Lower lobe of right lung (tissue), 2 donors: ENCODE measurements at regions not wholly inside any gene's neighbourhood (a gene's known extent, or its start where the extent isn't known, plus 50 kb on each side); places are given as distances from the start of the nearest gene placed in this dataset.

ENCODE experiments used
- ATAC-seq, 2 donors: fragments of 200-7000 bp; cut with Tn5 transposase; one replicate each; pipeline ENCODE4 v1.9.1; 2020 to 2022; ENCODE audit warnings: mild to moderate bottlenecking in 2 of 2, moderate library complexity in 2 of 2
- DNase-seq: peaks from one replicate; pipeline ENCODE4 v3.0.0-alpha.2; 2020
- H3K27ac ChIP-seq: fragments of 200-600 bp; one replicate; pipeline ENCODE4 v1.8.0; 2022
- H3K27me3 ChIP-seq: fragments of 200-600 bp; one replicate; pipeline ENCODE4 v1.8.0; 2022; ENCODE audit warnings: low read depth
- H3K36me3 ChIP-seq: fragments of 200-600 bp; one replicate; pipeline ENCODE4 v1.8.0; 2022; ENCODE audit warnings: mild to moderate bottlenecking
- H3K4me1 ChIP-seq: fragments of 200-600 bp; one replicate; pipeline ENCODE4 v1.8.0; 2022
- H3K4me3 ChIP-seq: fragments of 200-600 bp; one replicate; pipeline ENCODE4 v1.8.0; 2022; ENCODE audit warnings: mild to moderate bottlenecking
- H3K9me3 ChIP-seq: fragments of 200-600 bp; one replicate; pipeline ENCODE4 v1.8.0; 2022
- intact Hi-C: fragments of 100-400 bp; cut with DNase I; formaldehyde crosslinking; loops from one replicate; pipeline ENCODE4 v1.11.0; 2022
- TF ChIP-seq, protein P1 (sequence below): fragments of 200-600 bp; IDR thresholded peaks from one replicate; pipeline ENCODE4 v1.8.0; 2022; ENCODE audit warnings: antibody characterized with exemption, mild to moderate bottlenecking
- donor health status: DM: no; HTN: yes; CAD: no; lungs with severe emphysema.

GRCh38 chr3:20741381-20741780, 555.4 kb upstream of the SGO1 start:
- H3K36me3 ChIP-seq, result no peaks in the 10 kb centered on the region
- TF ChIP-seq, protein P1, sequence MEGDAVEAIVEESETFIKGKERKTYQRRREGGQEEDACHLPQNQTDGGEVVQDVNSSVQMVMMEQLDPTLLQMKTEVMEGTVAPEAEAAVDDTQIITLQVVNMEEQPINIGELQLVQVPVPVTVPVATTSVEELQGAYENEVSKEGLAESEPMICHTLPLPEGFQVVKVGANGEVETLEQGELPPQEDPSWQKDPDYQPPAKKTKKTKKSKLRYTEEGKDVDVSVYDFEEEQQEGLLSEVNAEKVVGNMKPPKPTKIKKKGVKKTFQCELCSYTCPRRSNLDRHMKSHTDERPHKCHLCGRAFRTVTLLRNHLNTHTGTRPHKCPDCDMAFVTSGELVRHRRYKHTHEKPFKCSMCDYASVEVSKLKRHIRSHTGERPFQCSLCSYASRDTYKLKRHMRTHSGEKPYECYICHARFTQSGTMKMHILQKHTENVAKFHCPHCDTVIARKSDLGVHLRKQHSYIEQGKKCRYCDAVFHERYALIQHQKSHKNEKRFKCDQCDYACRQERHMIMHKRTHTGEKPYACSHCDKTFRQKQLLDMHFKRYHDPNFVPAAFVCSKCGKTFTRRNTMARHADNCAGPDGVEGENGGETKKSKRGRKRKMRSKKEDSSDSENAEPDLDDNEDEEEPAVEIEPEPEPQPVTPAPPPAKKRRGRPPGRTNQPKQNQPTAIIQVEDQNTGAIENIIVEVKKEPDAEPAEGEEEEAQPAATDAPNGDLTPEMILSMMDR, result no peak
- ATAC-seq, result no peak
- no peaks in the 10 kb centered on the region for H3K9me3 ChIP-seq
- H3K4me3 ChIP-seq, result no peak overlapping the region
- H3K4me1 ChIP-seq, result no peaks in the 10 kb centered on the region
- intact Hi-C loops, result no loop called here
- H3K27me3 ChIP-seq, result no peaks in the 10 kb centered on the region
- no peak for DNase-seq
- no peak overlapping the region for H3K27ac ChIP-seq

GRCh38 chr3:20739814-20740213, 553.8 kb upstream of the SGO1 start:
- Histone ChIP-seq H3K9me3 (no peaks in the 10 kb centered on the region), H3K27ac (no peak overlapping the region), H3K4me3 (no peak overlapping the region), H3K27me3 (no peaks in the 10 kb centered on the region), H3K4me1 (no peaks in the 10 kb centered on the region), H3K36me3 (no peaks in the 10 kb centered on the region)
- DNase-seq (no peak), ATAC-seq (no peak)
- TF ChIP-seq, protein P1, result no peak
- intact Hi-C loops, result no loop called here

GRCh38 chr3:20736287-20736852, 550.4 kb upstream of the SGO1 start:
- H3K36me3 ChIP-seq, result no peaks in the 10 kb centered on the region
- DNase-seq, result no peak
- H3K9me3 ChIP-seq, result no peaks in the 10 kb centered on the region
- no peaks in the 10 kb centered on the region for H3K4me1 ChIP-seq
- H3K4me3 ChIP-seq, result no peak overlapping the region
- H3K27ac ChIP-seq, result no peak overlapping the region
- H3K27me3 ChIP-seq, result no peaks in the 10 kb centered on the region
- TF ChIP-seq, protein P1, result no peak
- intact Hi-C loops, result no loop called here
- ATAC-seq, result no peak

DNA sequence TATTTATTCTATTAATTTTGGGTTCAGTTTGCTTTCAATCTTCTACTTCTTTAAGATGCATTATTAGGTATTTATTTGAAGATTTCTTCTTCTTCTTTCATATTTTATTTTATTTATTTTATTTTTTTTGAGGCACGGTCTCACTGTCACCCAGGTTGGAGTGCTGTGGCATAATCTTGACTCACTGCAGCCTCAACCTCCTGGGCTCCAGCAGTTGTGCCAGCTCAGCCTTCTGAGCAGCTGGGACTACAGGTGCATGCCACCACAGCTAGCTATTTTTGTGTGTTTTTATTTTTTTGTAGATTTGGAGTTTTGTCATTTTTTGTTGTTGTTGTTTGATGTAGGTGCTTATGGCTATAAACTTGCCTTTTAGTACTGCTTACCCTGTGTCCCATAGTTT, 543.2 kb upstream of the SGO1 start:
- Histone ChIP-seq H3K4me3 (no peak overlapping the region), H3K9me3 (no peaks in the 10 kb centered on the region), H3K4me1 (no peaks in the 10 kb centered on the region), H3K27ac (no peak overlapping the region), H3K27me3 (no peaks in the 10 kb centered on the region), H3K36me3 (no peaks in the 10 kb centered on the region)
- intact Hi-C loops, result no loop called here
- TF ChIP-seq, protein P1, result no peak
- ATAC-seq, result no peak
- no peak for DNase-seq

DNA sequence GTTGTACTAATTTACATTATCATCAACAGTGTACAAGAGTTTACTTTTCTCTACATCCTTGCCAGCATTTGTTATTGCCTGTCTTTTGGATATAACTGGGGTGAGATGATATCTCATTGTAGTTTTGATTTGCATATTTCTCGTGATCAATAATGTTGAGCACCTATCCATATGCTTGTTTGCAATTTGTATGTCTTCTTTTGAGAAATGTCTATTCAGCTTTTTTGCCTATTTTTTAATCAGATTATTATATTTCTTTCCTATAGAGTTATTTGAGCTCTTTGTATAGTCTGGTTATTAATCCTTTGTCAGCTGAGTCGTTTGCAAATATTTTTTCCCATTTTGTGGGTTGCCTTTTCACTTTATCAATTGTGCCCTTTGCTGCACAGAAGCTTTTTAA, 540.8 kb upstream of the SGO1 start:
- intact Hi-C loops, result no loop called here

More for the DNA sequence above, 540.8 kb upstream of the SGO1 start:
- no peak overlapping the region for H3K4me3 ChIP-seq
- no peak overlapping the region for H3K27ac ChIP-seq
- no peaks in the 10 kb centered on the region for H3K36me3 ChIP-seq
- no peaks in the 10 kb centered on the region for H3K27me3 ChIP-seq
- ATAC-seq, result no peak
- H3K9me3 ChIP-seq, result no peaks in the 10 kb centered on the region
- no peak for DNase-seq
- no peaks in the 10 kb centered on the region for H3K4me1 ChIP-seq
- TF ChIP-seq, protein P1, result no peak
